H1 (cell line): ENCODE measurements at regions not wholly inside any gene's neighbourhood (a gene's known extent, or its start where the extent isn't known, plus 50 kb on each side); places are given as distances from the start of the nearest gene placed in this dataset.

Source experiments
- CTCF ChIA-PET: fragments of 300-600 bp; sonication (Branson Sonifier 250); formaldehyde crosslinking; loops from one replicate; lab custom pipeline; 2021; ENCODE audit not compliant: partially characterized antibody; lab: Charles Lee
- POLR2A ChIA-PET: fragments of 300-600 bp; sonication (Branson Sonifier 250); formaldehyde crosslinking; loops from one replicate; lab custom pipeline; 2021; ENCODE audit warnings: inconsistent platforms; ENCODE audit not compliant: partially characterized antibody; lab: Charles Lee
- DNase-seq, 2 experiments: peaks; one replicate each; pipeline versions ENCODE4 v3.0.0 to v3.0.0-alpha.2; 2010 to 2022; ENCODE audit warnings: low spot score in 2 of 2, low read depth in 1 of 2, mixed read lengths in 1 of 2
- FAIRE-seq: peaks from 2 replicates; lab custom pipeline; 2011; peaks lifted over from hg19 to GRCh38; lab: Jason Lieb, UNC
- H2AFZ ChIP-seq: 2 replicates; pipeline ENCODE4 v1.8.1; 2012; ENCODE audit warnings: low read length, inconsistent platforms
- H2AK5ac ChIP-seq: 2 replicates; pipeline ENCODE4 v1.6.1; 2013; ENCODE audit warnings: low read depth, low read length
- H2BK120ac ChIP-seq: replicated peaks from 2 replicates; pipeline ENCODE3; 2013; ENCODE audit warnings: low read depth, low read length, inconsistent platforms
- H2BK12ac ChIP-seq: 2 replicates; pipeline ENCODE4 v1.6.1; 2013; ENCODE audit warnings: low read depth, low read length
- H2BK15ac ChIP-seq: 2 replicates; pipeline ENCODE4 v1.6.1; 2013; ENCODE audit warnings: low read length
- H2BK20ac ChIP-seq: 2 replicates; pipeline ENCODE4 v1.6.1; 2013; ENCODE audit warnings: low read length
- H2BK5ac ChIP-seq: 2 replicates; pipeline ENCODE4 v1.6.1; 2013; ENCODE audit warnings: low read depth, low read length
- H3K14ac ChIP-seq: 2 replicates; pipeline ENCODE4 v1.6.1; 2013; ENCODE audit warnings: inconsistent platforms; ENCODE audit not compliant: insufficient read length
- H3K18ac ChIP-seq: 2 replicates; pipeline ENCODE4 v1.6.1; 2013; ENCODE audit warnings: low read length; ENCODE audit errors: extremely low read depth
- H3K23ac ChIP-seq: 2 replicates; pipeline ENCODE4 v1.6.1; 2013; ENCODE audit warnings: inconsistent platforms; ENCODE audit not compliant: insufficient read length
- H3K23me2 ChIP-seq: 2 replicates; pipeline ENCODE4 v1.6.1; 2013; ENCODE audit warnings: low read depth, low read length
- H3K27ac ChIP-seq: 2 replicates; pipeline ENCODE4 v1.6.1; 2011; ENCODE audit warnings: low read depth, low read length, inconsistent platforms
- H3K27me3 ChIP-seq, 4 experiments: replicated peaks in 1 of 4; 1 replicate in 1 of 4; 2 replicates in 3 of 4; pipeline versions ENCODE4 v1.6.1 to v1.8.1; 2011 to 2013; ENCODE audit warnings: low read length in 3 of 4, mild to moderate bottlenecking in 3 of 4, inconsistent platforms in 2 of 4, mixed read lengths in 2 of 4, moderate library complexity in 1 of 4; ENCODE audit not compliant: control insufficient read depth in 3 of 4, insufficient read depth in 3 of 4; ENCODE audit errors: extremely low read depth in 1 of 4
- H3K36me3 ChIP-seq, 4 experiments: 2 replicates each; pipeline versions ENCODE4 v1.6.1 to v1.8.1; 2011 to 2013; ENCODE audit warnings: mild to moderate bottlenecking in 4 of 4, low read length in 3 of 4, moderate library complexity in 2 of 4, control low read depth in 1 of 4, inconsistent platforms in 1 of 4; ENCODE audit not compliant: insufficient read depth in 4 of 4, control insufficient read depth in 2 of 4
- H3K4ac ChIP-seq: replicated peaks from 2 replicates; pipeline ENCODE3; 2013; ENCODE audit warnings: low read length, low read depth, mixed read lengths, inconsistent platforms; ENCODE audit not compliant: insufficient read length
- H3K4me1 ChIP-seq, 4 experiments: replicated peaks in 1 of 4; 1 replicate in 1 of 4; 2 replicates in 3 of 4; pipeline versions ENCODE4 v1.6.1 to v1.8.1; 2011 to 2013; ENCODE audit warnings: low read length in 3 of 4, inconsistent platforms in 2 of 4, mixed read lengths in 1 of 4; ENCODE audit not compliant: insufficient read depth in 4 of 4, control insufficient read depth in 3 of 4
- H3K4me2 ChIP-seq, 2 experiments: 2 replicates each; pipeline versions ENCODE4 v1.6.1 to v1.8.1; 2011 to 2013; ENCODE audit warnings: low read depth in 2 of 2, low read length in 2 of 2, control low read depth in 1 of 2, inconsistent platforms in 1 of 2, mild to moderate bottlenecking in 1 of 2; ENCODE audit not compliant: insufficient read depth in 1 of 2
- H3K4me3 ChIP-seq, 4 experiments: fragments of 200-600, 300-600 bp in 1 of 4; sonication (generic), shearing (Covaris generic), sonication (Bioruptor Twin) in 1 of 4; 2 replicates each; pipeline versions ENCODE4 v1.5.1 to v1.8.1; 2011 to 2016; ENCODE audit warnings: low read length in 4 of 4, low read depth in 3 of 4, control low read depth in 2 of 4, inconsistent platforms in 2 of 4, mild to moderate bottlenecking in 2 of 4, mixed read lengths in 1 of 4, moderate library complexity in 1 of 4; ENCODE audit not compliant: insufficient read depth in 2 of 4; ENCODE audit errors: extremely low read depth in 1 of 4
- H3K56ac ChIP-seq: replicated peaks from 2 replicates; pipeline ENCODE3; 2013; ENCODE audit warnings: low read depth, mild to moderate bottlenecking, mixed read lengths, low read length, inconsistent platforms; ENCODE audit not compliant: insufficient read length
- H3K79me1 ChIP-seq: 2 replicates; pipeline ENCODE4 v1.6.1; 2013; ENCODE audit warnings: low read depth, low read length, control low read depth
- H3K79me2 ChIP-seq, 2 experiments: 2 replicates each; pipeline versions ENCODE4 v1.6.1 to v1.8.1; 2012 to 2013; ENCODE audit warnings: low read length in 2 of 2, mild to moderate bottlenecking in 2 of 2, inconsistent platforms in 1 of 2; ENCODE audit not compliant: insufficient read depth in 2 of 2, control insufficient read depth in 1 of 2
- H3K9ac ChIP-seq, 4 experiments: replicated peaks in 1 of 4; 1 replicate in 1 of 4; 2 replicates in 3 of 4; pipeline versions ENCODE4 v1.6.1 to v1.8.1; 2011 to 2013; ENCODE audit warnings: low read depth in 3 of 4, low read length in 3 of 4, control low read depth in 2 of 4, mild to moderate bottlenecking in 2 of 4, moderate library complexity in 2 of 4, inconsistent platforms in 1 of 4; ENCODE audit errors: extremely low read depth in 1 of 4
- H3K9me3 ChIP-seq, 2 experiments: 2 replicates each; pipeline versions ENCODE4 v1.6.1 to v1.8.1; 2012 to 2013; ENCODE audit warnings: mild to moderate bottlenecking in 2 of 2, moderate library complexity in 2 of 2, control low read depth in 1 of 2, inconsistent platforms in 1 of 2, low read depth in 1 of 2, low read length in 1 of 2, mixed read lengths in 1 of 2; ENCODE audit not compliant: insufficient read depth in 2 of 2
- H4K20me1 ChIP-seq, 2 experiments: replicated peaks in 1 of 2; 2 replicates each; pipeline versions ENCODE3 to v1.8.1; 2011 to 2013; ENCODE audit warnings: inconsistent platforms in 2 of 2, low read length in 2 of 2, mild to moderate bottlenecking in 1 of 2; ENCODE audit not compliant: insufficient read depth in 2 of 2, control insufficient read depth in 1 of 2
- H4K5ac ChIP-seq: 2 replicates; pipeline ENCODE4 v1.6.1; 2013; ENCODE audit warnings: low read length, low read depth, mixed read lengths, inconsistent platforms; ENCODE audit not compliant: insufficient read length
- H4K8ac ChIP-seq: 2 replicates; pipeline ENCODE4 v1.8.0; 2013; ENCODE audit warnings: mild to moderate bottlenecking, moderate library complexity, low read length, inconsistent platforms; ENCODE audit not compliant: insufficient read depth; ENCODE audit errors: extremely low read depth
- H4K91ac ChIP-seq: replicated peaks from 2 replicates; pipeline ENCODE3; 2013; ENCODE audit warnings: low read length, mixed read lengths, inconsistent platforms; ENCODE audit not compliant: insufficient read length
- CEBPB ChIP-seq: IDR thresholded peaks from 2 replicates; pipeline ENCODE4 v1.6.1; 2012; ENCODE audit warnings: low read depth, low read length
- CTCF ChIP-seq, 3 experiments: IDR thresholded peaks; 1 replicate in 2 of 3; 2 replicates in 1 of 3; pipeline versions ENCODE4 v1.5.1 to v1.6.1; 2011; ENCODE audit warnings: low read length in 3 of 3, mild to moderate bottlenecking in 3 of 3, inconsistent platforms in 2 of 3, low read depth in 1 of 3, moderate library complexity in 1 of 3; ENCODE audit not compliant: insufficient read depth in 1 of 3; ENCODE audit errors: control extremely low read depth in 1 of 3
- RAD21 ChIP-seq, 2 experiments: IDR thresholded peaks in 1 of 2; conservative IDR thresholded peaks in 1 of 2; 2 replicates each; pipeline ENCODE4 v1.6.1; 2011; ENCODE audit warnings: low read depth in 2 of 2, low read length in 2 of 2, improper control_type of control experiment in 1 of 2, inconsistent platforms in 1 of 2, mild to moderate bottlenecking in 1 of 2, moderate library complexity in 1 of 2
- RFX5 ChIP-seq: IDR thresholded peaks from 2 replicates; pipeline ENCODE4 v1.6.1; 2011; ENCODE audit warnings: low read depth, low read length, improper control_type of control experiment, borderline replicate concordance
- SP2 ChIP-seq: IDR thresholded peaks from 2 replicates; pipeline ENCODE4 v1.6.1; 2012; ENCODE audit warnings: mild to moderate bottlenecking, low read length, inconsistent platforms
- WGBS, 2 experiments: shearing (Covaris generic) in 1 of 2; methylation state at CpG; one replicate each; pipeline versions ENCODE4 v1.1.6 to v1.1.7; 2013 to 2015; ENCODE audit warnings: low lambda C conversion rate in 2 of 2, mixed read lengths in 2 of 2, inconsistent platforms in 1 of 2, low coverage in 1 of 2, missing lambda C conversion rate in 1 of 2; ENCODE audit not compliant: insufficient replicate concordance in 2 of 2, insufficient coverage in 1 of 2, insufficient read length in 1 of 2; ENCODE audit errors: extremely low coverage in 1 of 2, missing lambda C conversion rate in 1 of 2; 5-methylcytosine and 5-hydroxymethylcytosine counted together

- POLR2A ChIA-PET = no interaction called here
- WGBS, 2 experiments = 54% methylated on average over 8 of the region's 8 CpGs; no CpG with 5 or more reads in 1 of the 2 experiments
These were observed 79.7 kb upstream of the BRD7 start for GRCh38 chr16:50448522-50448921.

More at GRCh38 chr16:50448522-50448921, 79.7 kb upstream of the BRD7 start:
- Histone ChIP-seq H4K5ac (no peak overlapping the region), H3K4me1 (peaks cover 9 to 30% (median 17%) of the 10 kb centered on the region in 4 experiments; a peak in 6 of 7 replicates), H2BK20ac (no peak overlapping the region), H4K8ac (no peak overlapping the region), H3K27ac (no peak overlapping the region), H3K4me2 (0 out of 4 replicates have a peak overlapping the region, but pooled peaks of 1 of the 2 experiments have one; percentile 15), H2BK5ac (0 out of 2 replicates have a peak overlapping the region, but pooled peaks have one; percentile 17), H2BK12ac (peak overlapping the region; percentile 39; the same call in 1 of the 2 replicates), H2AK5ac (no peak overlapping the region), H4K91ac (no peak overlapping the region), H3K36me3 (no peaks in the 10 kb centered on the region), H4K20me1 (no peaks in the 10 kb centered on the region), H3K56ac (no peak overlapping the region), H3K9me3 (no peaks in the 10 kb centered on the region), H2BK15ac (no peak overlapping the region), H2BK120ac (no peak overlapping the region), H3K23ac (no peak overlapping the region), H3K4ac (no peak overlapping the region), H3K18ac (no peak overlapping the region), H3K27me3 (no peaks in the 10 kb centered on the region; a peak in 1 of 7 replicates), H3K23me2 (no peaks in the 10 kb centered on the region), H3K9ac (no peak overlapping the region), H3K79me2 (no peaks in the 10 kb centered on the region), H2AFZ (no peak overlapping the region), H3K4me3 (no peak overlapping the region; a peak in 1 of 8 replicates), H3K79me1 (peaks cover 2% of the 10 kb centered on the region; the same call in 1 of the 2 replicates), H3K14ac (no peak overlapping the region)
- TF ChIP-seq SP2 = no peak
- no peak for TF ChIP-seq CEBPB
- TF ChIP-seq RAD21 (IDR thresholded peaks at IDR 0.05 in 1 of 2, conservative IDR thresholded peaks at IDR 0.05 in 1 of 2; ENCODE audit: low read depth in 2 of 2, low read length in 2 of 2) = peak; percentile 65 to 75
- peak; percentile 62 to 76 (median 67) for TF ChIP-seq CTCF (IDR thresholded peaks at IDR 0.05; ENCODE audit: control extremely low read depth in 1 of 3, insufficient read depth in 1 of 3, low read depth in 1 of 3, low read length in 3 of 3)
- TF ChIP-seq RFX5 = no peak
- CTCF ChIA-PET = interaction anchor here (1.0 to 7.5 kb wide), 13 partner anchors 16 to 217 kb away, joined by 3 to 55 read pairs (median 4); no protein-coding TSS in a partner anchor
- FAIRE-seq (no peak), DNase-seq (peak in 1 of 2 experiments; percentile 63)
